ENCODE measurements at regions not wholly inside any gene's neighbourhood (a gene's known extent, or its start where the extent isn't known, plus 50 kb on each side); places are given as distances from the start of the nearest gene placed in this dataset.
"Not testable (repeated sequence)": the region's sequence is repeated elsewhere in the genome, so short reads cannot be mapped to it uniquely, and the experiment has no call there.

- Histone ChIP-seq H3K9me3 (ENCODE audit: control extremely low read depth in 1 of 3, control insufficient read depth in 2 of 3, insufficient read depth in 1 of 3, low read length in 2 of 3) (no peaks in the 10 kb centered on the region), H3K36me3 (replicated peaks in 1 of 2; ENCODE audit: control extremely low read depth in 1 of 2, control insufficient read depth in 1 of 2, extremely low read depth in 1 of 2, insufficient read depth in 2 of 2, low read length in 1 of 2) (no peaks in the 10 kb centered on the region), H3K79me2 (ENCODE audit: control insufficient read depth, insufficient read depth, low read length) (no peaks in the 10 kb centered on the region), H3K27me3 (replicated peaks in 1 of 4; ENCODE audit: control extremely low read depth in 1 of 4, control insufficient read depth in 3 of 4, insufficient read depth in 4 of 4, low read length in 3 of 4) (no peaks in the 10 kb centered on the region), H3K9ac (ENCODE audit: low read length) (no peak overlapping the region), H2AFZ (ENCODE audit: insufficient read depth, low read depth, low read length, poor library complexity, severe bottlenecking) (no peak overlapping the region), H3K4me1 (ENCODE audit: control insufficient read depth in 2 of 2, insufficient read depth in 2 of 2, low read length in 2 of 2) (no peaks in the 10 kb centered on the region), H4K20me1 (ENCODE audit: control insufficient read depth, insufficient read depth, low read length, poor library complexity, severe bottlenecking) (no peaks in the 10 kb centered on the region), H3K27ac (ENCODE audit: low read length in 2 of 2) (no peak overlapping the region), H3K4me3 (ENCODE audit: control extremely low read depth in 1 of 5, extremely low read depth in 1 of 5, insufficient read depth in 1 of 5, low read depth in 2 of 5, low read length in 4 of 5) (no peak overlapping the region), H3K4me2 (replicated peaks; ENCODE audit: low read depth, low read length, poor library complexity, severe bottlenecking) (no peak overlapping the region)
- intact Hi-C loops (cut with micrococcal nuclease): no loop called here
- no peaks in the 10 kb centered on the region for H3K27me3 Mint-ChIP-seq
- H3K9me3 Mint-ChIP-seq (ENCODE audit: insufficient read depth): peaks cover 8% of the 10 kb centered on the region
- no peak for ATAC-seq (ENCODE audit: low read depth)
- ChIA-PET POLR2A (no interaction called here), CTCF (no interaction called here)
- DNase-seq: no peak
- WGBS (ENCODE audit: insufficient coverage): 60% methylated on average over 1 of the region's 1 CpG
- H3K27ac Mint-ChIP-seq: no peak overlapping the region
- H3K4me3 Mint-ChIP-seq: no peak overlapping the region
- no peak for TF ChIP-seq CTCF (IDR thresholded peaks at IDR 0.05)
- TF ChIP-seq EZH2 (IDR thresholded peaks at IDR 0.05; ENCODE audit: borderline replicate concordance, insufficient read depth, low read depth, low read length, poor library complexity, severe bottlenecking): no peak
- no peaks in the 10 kb centered on the region for H3K4me1 Mint-ChIP-seq
These were observed 123.0 kb downstream of the KCNJ2 start for GRCh38 chr17:70292366-70292765.

- CTCF ChIA-PET; H3K9me3 Mint-ChIP-seq (ENCODE audit: insufficient read depth); H3K27ac ChIP-seq (ENCODE audit: low read length in 2 of 2); H2AFZ ChIP-seq (ENCODE audit: insufficient read depth, low read depth, low read length, poor library complexity, severe bottlenecking); H3K4me3 ChIP-seq (ENCODE audit: control extremely low read depth in 1 of 5, extremely low read depth in 1 of 5, insufficient read depth in 1 of 5, low read depth in 2 of 5, low read length in 4 of 5); H3K4me3 Mint-ChIP-seq; ATAC-seq (ENCODE audit: low read depth); H3K4me1 Mint-ChIP-seq; H3K27me3 ChIP-seq (replicated peaks in 1 of 4; ENCODE audit: control extremely low read depth in 1 of 4, control insufficient read depth in 3 of 4, insufficient read depth in 4 of 4, low read length in 3 of 4); H4K20me1 ChIP-seq (ENCODE audit: control insufficient read depth, insufficient read depth, low read length, poor library complexity, severe bottlenecking); H3K9ac ChIP-seq (ENCODE audit: low read length); H3K36me3 ChIP-seq (replicated peaks in 1 of 2; ENCODE audit: control extremely low read depth in 1 of 2, control insufficient read depth in 1 of 2, extremely low read depth in 1 of 2, insufficient read depth in 2 of 2, low read length in 1 of 2); H3K27me3 Mint-ChIP-seq; H3K9me3 ChIP-seq (ENCODE audit: control extremely low read depth in 1 of 3, control insufficient read depth in 2 of 3, insufficient read depth in 1 of 3, low read length in 2 of 3); H3K4me1 ChIP-seq (ENCODE audit: control insufficient read depth in 2 of 2, insufficient read depth in 2 of 2, low read length in 2 of 2); H3K79me2 ChIP-seq (ENCODE audit: control insufficient read depth, insufficient read depth, low read length); POLR2A ChIA-PET; DNase-seq; intact Hi-C loops (cut with micrococcal nuclease); H3K27ac Mint-ChIP-seq; H3K4me2 ChIP-seq (replicated peaks; ENCODE audit: low read depth, low read length, poor library complexity, severe bottlenecking): not testable (repeated sequence)
- no CpG with 5 or more reads among the region's 6 CpGs for WGBS (ENCODE audit: insufficient coverage)
These were observed 124.4 kb downstream of the KCNJ2 start for GRCh38 chr17:70293564-70294310.

Measured in B cell (primary cell).